Colonic mucosa (tissue), 4 donors: ENCODE measurements at regions not wholly inside any gene's neighbourhood (a gene's known extent, or its start where the extent isn't known, plus 50 kb on each side); places are given as distances from the start of the nearest gene placed in this dataset.

Experiments
- DNase-seq: peaks from one replicate; pipeline ENCODE4 v3.0.0-alpha.2; 2020
- H3K27ac ChIP-seq: fragments of 200-600 bp; one replicate; pipeline ENCODE4 v1.8.0; 2021
- H3K27me3 ChIP-seq: fragments of 200-600 bp; one replicate; pipeline ENCODE4 v1.8.0; 2021
- H3K36me3 ChIP-seq: fragments of 200-600 bp; one replicate; pipeline ENCODE4 v1.8.0; 2021
- H3K4me1 ChIP-seq: fragments of 200-600 bp; one replicate; pipeline ENCODE4 v1.8.0; 2021; ENCODE audit warnings: mild to moderate bottlenecking
- H3K4me3 ChIP-seq: fragments of 200-600 bp; one replicate; pipeline ENCODE4 v1.8.0; 2021
- H3K9ac ChIP-seq, 2 donors: one replicate each; pipeline ENCODE4 v1.7.0; 2013; ENCODE audit warnings: control low read depth in 2 of 2, low read depth in 2 of 2, low read length in 2 of 2
- H3K9me3 ChIP-seq: fragments of 200-600 bp; one replicate; pipeline ENCODE4 v1.8.0; 2021
- intact Hi-C: fragments of 100-400 bp; cut with DNase I; formaldehyde crosslinking; loops from one replicate; pipeline ENCODE4 v1.14.1; 2022
- TF ChIP-seq, protein P1 (sequence below): fragments of 200-600 bp; IDR thresholded peaks from one replicate; pipeline ENCODE4 v1.8.0; 2022; ENCODE audit warnings: antibody characterized with exemption, mild to moderate bottlenecking
- donor health status: healthy.
- donor health status: DM: no; HTN: no; CAD: no.
- donor health status: DM: no; HTN: no; CAD: no.

DNA sequence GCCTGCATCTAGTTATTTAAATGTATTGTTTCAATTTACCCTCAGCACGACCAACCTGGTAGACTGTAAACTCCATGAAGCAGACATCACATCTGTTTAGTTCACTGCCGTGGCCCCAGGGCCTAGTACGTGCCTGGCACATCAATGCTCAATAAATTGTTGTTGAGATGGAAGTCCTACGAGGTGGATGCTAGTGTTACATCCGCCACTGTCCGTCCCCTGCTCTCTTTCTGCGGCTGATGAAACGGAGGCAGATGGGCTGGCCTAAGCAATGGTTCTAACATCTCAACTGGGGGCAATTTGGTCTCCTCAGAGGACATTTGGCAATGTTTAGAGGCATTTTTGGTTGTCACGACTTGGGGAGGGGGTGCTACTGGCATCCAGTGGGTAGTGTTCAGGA lies 121.4 kb upstream of the IGSF21 start:
- Histone ChIP-seq H3K4me1 (no peaks in the 10 kb centered on the region), H3K27ac (no peak overlapping the region), H3K9me3 (no peaks in the 10 kb centered on the region), H3K9ac (no peak overlapping the region), H3K36me3 (no peaks in the 10 kb centered on the region), H3K4me3 (no peak overlapping the region), H3K27me3 (no peaks in the 10 kb centered on the region)
- intact Hi-C loops: no loop called here
- TF ChIP-seq, protein P1, sequence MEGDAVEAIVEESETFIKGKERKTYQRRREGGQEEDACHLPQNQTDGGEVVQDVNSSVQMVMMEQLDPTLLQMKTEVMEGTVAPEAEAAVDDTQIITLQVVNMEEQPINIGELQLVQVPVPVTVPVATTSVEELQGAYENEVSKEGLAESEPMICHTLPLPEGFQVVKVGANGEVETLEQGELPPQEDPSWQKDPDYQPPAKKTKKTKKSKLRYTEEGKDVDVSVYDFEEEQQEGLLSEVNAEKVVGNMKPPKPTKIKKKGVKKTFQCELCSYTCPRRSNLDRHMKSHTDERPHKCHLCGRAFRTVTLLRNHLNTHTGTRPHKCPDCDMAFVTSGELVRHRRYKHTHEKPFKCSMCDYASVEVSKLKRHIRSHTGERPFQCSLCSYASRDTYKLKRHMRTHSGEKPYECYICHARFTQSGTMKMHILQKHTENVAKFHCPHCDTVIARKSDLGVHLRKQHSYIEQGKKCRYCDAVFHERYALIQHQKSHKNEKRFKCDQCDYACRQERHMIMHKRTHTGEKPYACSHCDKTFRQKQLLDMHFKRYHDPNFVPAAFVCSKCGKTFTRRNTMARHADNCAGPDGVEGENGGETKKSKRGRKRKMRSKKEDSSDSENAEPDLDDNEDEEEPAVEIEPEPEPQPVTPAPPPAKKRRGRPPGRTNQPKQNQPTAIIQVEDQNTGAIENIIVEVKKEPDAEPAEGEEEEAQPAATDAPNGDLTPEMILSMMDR: no peak
- no peak for DNase-seq

DNA sequence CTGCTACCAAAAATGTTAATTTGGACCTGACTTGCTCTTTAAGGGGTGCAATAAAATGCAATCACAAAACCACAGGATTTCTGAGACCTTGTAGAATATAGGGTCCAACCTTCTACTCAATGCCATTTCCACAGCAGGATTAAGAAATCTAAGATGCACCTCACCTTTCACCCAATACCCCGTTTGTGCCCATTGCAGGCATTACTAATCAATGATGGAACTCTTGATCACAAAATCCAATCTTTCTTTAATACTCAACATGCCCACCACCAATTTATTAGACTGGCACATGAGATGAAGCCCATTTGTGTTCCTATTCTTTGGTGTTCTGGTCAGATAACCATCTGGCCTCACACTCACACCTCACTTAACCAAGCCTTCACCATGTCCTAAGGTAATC lies 117.2 kb upstream of the IGSF21 start:
- no peak for DNase-seq
- Histone ChIP-seq H3K27me3 (no peaks in the 10 kb centered on the region), H3K4me1 (no peaks in the 10 kb centered on the region), H3K9ac (no peak overlapping the region), H3K27ac (no peak overlapping the region), H3K36me3 (no peaks in the 10 kb centered on the region), H3K4me3 (no peak overlapping the region), H3K9me3 (no peaks in the 10 kb centered on the region)
- TF ChIP-seq, protein P1: no peak
- intact Hi-C loops: no loop called here

DNA sequence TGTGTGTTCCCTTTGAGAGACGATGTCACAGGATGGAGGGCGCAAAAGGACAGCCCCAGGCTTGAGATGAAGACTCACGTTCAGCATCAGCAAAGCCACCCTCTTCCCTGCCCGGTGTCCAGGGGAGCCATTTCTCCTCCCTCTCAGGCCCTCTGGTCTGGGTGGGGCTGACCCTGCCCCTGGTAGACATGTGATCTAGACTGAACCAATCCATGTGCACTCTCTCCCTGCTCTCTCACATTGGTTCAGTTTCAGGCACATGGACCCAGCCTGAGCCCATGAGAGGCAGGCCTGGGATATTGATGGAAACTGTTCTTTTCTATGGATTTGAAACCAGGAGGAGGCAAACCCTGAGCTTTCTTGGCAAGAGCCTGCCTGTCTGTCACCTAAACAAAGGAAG lies 115.6 kb upstream of the IGSF21 start:
- Histone ChIP-seq H3K9me3 (no peaks in the 10 kb centered on the region), H3K4me3 (no peak overlapping the region), H3K27me3 (no peaks in the 10 kb centered on the region), H3K36me3 (no peaks in the 10 kb centered on the region), H3K27ac (no peak overlapping the region), H3K4me1 (no peaks in the 10 kb centered on the region), H3K9ac (no peak overlapping the region)
- intact Hi-C loops: no loop called here
- TF ChIP-seq, protein P1: no peak
- DNase-seq: no peak

DNA sequence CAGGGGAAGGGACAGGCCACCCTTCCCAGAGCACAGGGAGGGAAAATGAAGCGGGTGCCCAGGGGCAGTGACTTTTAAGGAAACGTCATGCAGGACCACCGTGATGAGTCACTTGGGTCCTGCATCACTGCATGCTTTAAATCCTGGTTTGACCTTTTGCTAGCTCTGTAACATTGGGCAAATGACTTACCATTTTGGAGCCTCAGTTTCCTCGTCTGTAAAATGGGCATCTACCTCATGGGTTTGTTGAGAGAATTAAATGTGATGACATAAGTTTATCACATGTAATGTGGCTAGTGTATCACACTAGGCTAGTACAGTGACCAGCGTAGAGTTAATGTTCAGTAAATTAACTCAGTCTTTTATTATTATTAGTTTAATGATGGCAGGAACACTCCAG lies 114.8 kb upstream of the IGSF21 start:
- Histone ChIP-seq H3K27ac (no peak overlapping the region), H3K9me3 (no peaks in the 10 kb centered on the region), H3K4me3 (no peak overlapping the region), H3K27me3 (no peaks in the 10 kb centered on the region), H3K4me1 (no peaks in the 10 kb centered on the region), H3K9ac (no peak overlapping the region), H3K36me3 (no peaks in the 10 kb centered on the region)
- DNase-seq: no peak
- TF ChIP-seq, protein P1: no peak
- intact Hi-C loops: no loop called here

DNA sequence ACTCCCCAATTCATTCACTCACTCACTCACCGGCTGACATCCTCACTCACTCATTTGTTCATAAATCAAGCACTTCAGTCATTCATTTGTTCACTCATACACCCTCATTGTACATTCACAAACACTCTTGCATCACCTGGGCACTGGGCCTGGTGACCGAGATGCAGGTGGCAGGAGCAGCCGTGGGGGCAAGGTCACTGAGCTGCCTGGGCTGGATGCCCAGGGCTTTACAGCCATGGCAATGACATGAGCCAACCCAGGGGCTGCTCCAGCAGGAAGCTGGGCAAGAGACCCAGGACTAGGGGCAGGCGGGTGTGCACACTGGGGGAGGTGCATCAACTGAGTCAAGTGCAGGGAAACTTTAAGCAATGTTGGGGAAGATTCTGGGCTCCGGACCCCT lies 113.6 kb upstream of the IGSF21 start:
- no peak overlapping the region for H3K27ac ChIP-seq
- H3K27me3 ChIP-seq: no peaks in the 10 kb centered on the region
- DNase-seq: peak; percentile 20
- intact Hi-C loops: no loop called here
- no peak overlapping the region for H3K9ac ChIP-seq
- TF ChIP-seq, protein P1: no peak
- H3K9me3 ChIP-seq: no peaks in the 10 kb centered on the region
- H3K4me1 ChIP-seq: no peaks in the 10 kb centered on the region
- H3K36me3 ChIP-seq: no peaks in the 10 kb centered on the region
- H3K4me3 ChIP-seq: no peak overlapping the region

DNA sequence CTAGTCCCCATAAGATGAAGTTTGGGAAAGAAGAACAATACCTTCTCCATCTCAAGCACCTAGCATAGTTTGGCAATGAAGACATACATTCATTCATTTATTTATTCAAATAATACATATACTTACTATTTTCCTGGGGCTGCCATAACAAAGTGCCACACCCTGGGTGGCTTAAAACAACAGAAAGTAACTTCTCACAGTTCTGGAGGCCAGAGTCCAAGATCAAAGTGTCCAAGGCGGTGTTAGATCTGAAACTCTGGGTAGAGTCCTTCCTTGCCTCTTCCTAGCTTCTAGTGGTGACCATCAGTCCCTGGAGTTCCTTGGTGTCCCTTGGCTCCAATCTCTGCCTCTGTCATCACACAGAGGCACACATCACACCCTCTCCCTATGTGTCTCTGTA lies 112.1 kb upstream of the IGSF21 start:
- TF ChIP-seq, protein P1: no peak
- DNase-seq: peak; percentile 28
- H3K9ac ChIP-seq: no peak overlapping the region
- H3K27me3 ChIP-seq: no peaks in the 10 kb centered on the region
- H3K4me1 ChIP-seq: no peaks in the 10 kb centered on the region
- no peak overlapping the region for H3K4me3 ChIP-seq
- H3K27ac ChIP-seq: no peak overlapping the region
- H3K36me3 ChIP-seq: no peaks in the 10 kb centered on the region
- intact Hi-C loops: no loop called here
- H3K9me3 ChIP-seq: no peaks in the 10 kb centered on the region
